BE2C (cell line): ENCODE measurements at regions not wholly inside any gene's neighbourhood (a gene's known extent, or its start where the extent isn't known, plus 50 kb on each side); places are given as distances from the start of the nearest gene placed in this dataset.
"Not testable (repeated sequence)": the region's sequence is repeated elsewhere in the genome, so short reads cannot be mapped to it uniquely, and the experiment has no call there.

Source experiments
- DNase-seq: peaks from one replicate; pipeline ENCODE4 v3.0.0-alpha.2; 2020
- H3K27me3 ChIP-seq: fragments of 250-450 bp; sonication (Bioruptor Pico); 2 replicates; pipeline ENCODE4 v1.5.1; 2020; ENCODE audit warnings: mild to moderate bottlenecking
- H3K36me3 ChIP-seq: fragments of 250-450 bp; sonication (Bioruptor Pico); 2 replicates; pipeline ENCODE4 v1.5.1; 2020; ENCODE audit warnings: mild to moderate bottlenecking
- H3K4me1 ChIP-seq: fragments of 250-450 bp; sonication (Bioruptor Pico); 2 replicates; pipeline ENCODE4 v1.5.1; 2020
- H3K4me3 ChIP-seq: 2 replicates; pipeline ENCODE4 v1.5.1; 2011; ENCODE audit warnings: low read depth, low read length
- H3K9me3 ChIP-seq: fragments of 250-450 bp; sonication (Bioruptor Pico); 2 replicates; pipeline ENCODE4 v1.5.1; 2020
- CTCF ChIP-seq: IDR thresholded peaks from 2 replicates; pipeline ENCODE4 v1.5.1; 2012; ENCODE audit warnings: mild to moderate bottlenecking, low read depth, low read length

GRCh38 chr20:57819691-57820380 is 110.0 kb upstream of the PMEPA1 start:
- Histone ChIP-seq H3K9me3 (no peaks in the 10 kb centered on the region), H3K4me3 (no peak overlapping the region), H3K36me3 (no peaks in the 10 kb centered on the region), H3K4me1 (peaks cover 6% of the 10 kb centered on the region), H3K27me3 (no peaks in the 10 kb centered on the region)
- no peak for TF ChIP-seq CTCF
- DNase-seq = no peak

- H3K4me3 ChIP-seq = no peak overlapping the region; the same call in 1 of the 2 replicates
- H3K27me3 ChIP-seq = no peaks in the 10 kb centered on the region
- no peaks in the 10 kb centered on the region for H3K36me3 ChIP-seq
- no peak for DNase-seq
- H3K9me3 ChIP-seq = no peaks in the 10 kb centered on the region
- H3K4me1 ChIP-seq = peaks cover 6% of the 10 kb centered on the region
- TF ChIP-seq CTCF = no peak
These were observed 109.5 kb upstream of the PMEPA1 start for GRCh38 chr20:57819291-57819690.

DNA sequence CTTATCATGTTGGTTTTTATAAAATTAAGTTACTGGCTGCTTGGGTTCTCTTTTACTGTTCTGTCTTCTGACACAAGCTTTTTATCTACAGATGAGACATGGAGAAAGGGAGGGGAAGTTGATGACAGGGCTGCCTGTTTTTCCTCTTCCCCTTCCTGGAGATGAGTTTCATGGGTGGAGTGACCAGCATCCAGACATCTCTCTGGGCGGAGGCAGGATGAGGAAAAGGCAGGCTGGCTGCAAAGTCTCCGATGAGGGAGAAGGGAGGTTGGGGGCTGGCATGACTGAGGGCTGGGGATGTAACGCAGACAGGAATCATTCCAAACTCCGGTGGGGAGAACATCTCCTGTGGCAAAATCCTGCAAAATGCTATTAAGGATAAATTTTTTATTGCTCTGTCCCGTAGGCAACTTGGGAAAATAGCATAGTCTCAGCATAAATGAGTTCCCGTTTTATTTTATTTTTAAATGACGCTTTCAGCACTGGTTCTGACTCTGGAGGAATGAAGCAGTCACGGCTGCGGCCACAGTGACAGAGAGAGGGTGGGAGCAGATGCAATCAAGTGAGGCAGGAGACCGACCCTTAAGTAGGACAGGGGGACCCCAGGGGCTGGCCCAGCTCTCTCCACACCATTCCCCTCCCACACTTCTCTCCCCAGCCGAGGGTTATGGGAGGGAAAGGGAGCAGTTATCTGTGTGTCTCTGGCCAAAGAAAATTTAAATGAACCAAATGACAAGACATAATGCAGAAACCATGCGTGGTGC is 108.8 kb upstream of the PMEPA1 start:
- peak overlapping the region; percentile 54 for H3K4me3 ChIP-seq
- H3K27me3 ChIP-seq = no peaks in the 10 kb centered on the region
- no peak for TF ChIP-seq CTCF
- DNase-seq = peak; percentile 70
- no peaks in the 10 kb centered on the region for H3K9me3 ChIP-seq
- peaks cover 6% of the 10 kb centered on the region for H3K4me1 ChIP-seq
- H3K36me3 ChIP-seq = no peaks in the 10 kb centered on the region

DNA sequence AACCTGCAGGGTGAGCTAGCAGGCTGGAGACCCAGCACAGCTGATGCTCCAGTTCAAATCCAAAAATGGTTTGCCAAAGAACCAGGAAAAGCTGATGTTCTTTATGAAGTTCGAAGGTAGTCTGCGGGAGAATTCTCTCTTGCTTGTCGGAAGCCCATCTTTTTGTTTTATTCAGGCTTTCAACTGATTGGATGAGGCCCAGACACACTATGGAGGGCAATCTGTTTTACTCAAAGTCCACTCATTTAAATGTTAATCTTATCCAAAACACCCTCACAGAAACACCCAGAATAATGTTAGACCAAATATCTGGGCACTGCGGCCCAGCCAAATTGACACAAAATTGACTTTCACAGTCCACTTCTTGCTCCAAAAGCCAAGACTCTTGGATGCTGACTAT is 105.6 kb upstream of the PMEPA1 start:
- Histone ChIP-seq H3K36me3 (no peaks in the 10 kb centered on the region), H3K4me3 (no peak overlapping the region), H3K9me3 (no peaks in the 10 kb centered on the region), H3K4me1 (peaks cover 6% of the 10 kb centered on the region), H3K27me3 (no peaks in the 10 kb centered on the region)
- no peak for TF ChIP-seq CTCF
- DNase-seq = no peak

GRCh38 chr20:57814529-57814928 is 104.7 kb upstream of the PMEPA1 start:
- Histone ChIP-seq H3K27me3 (no peaks in the 10 kb centered on the region), H3K4me1 (peaks cover 3% of the 10 kb centered on the region), H3K9me3 (no peaks in the 10 kb centered on the region), H3K4me3 (no peak overlapping the region), H3K36me3 (no peaks in the 10 kb centered on the region)
- no peak for DNase-seq
- TF ChIP-seq CTCF = no peak

DNA sequence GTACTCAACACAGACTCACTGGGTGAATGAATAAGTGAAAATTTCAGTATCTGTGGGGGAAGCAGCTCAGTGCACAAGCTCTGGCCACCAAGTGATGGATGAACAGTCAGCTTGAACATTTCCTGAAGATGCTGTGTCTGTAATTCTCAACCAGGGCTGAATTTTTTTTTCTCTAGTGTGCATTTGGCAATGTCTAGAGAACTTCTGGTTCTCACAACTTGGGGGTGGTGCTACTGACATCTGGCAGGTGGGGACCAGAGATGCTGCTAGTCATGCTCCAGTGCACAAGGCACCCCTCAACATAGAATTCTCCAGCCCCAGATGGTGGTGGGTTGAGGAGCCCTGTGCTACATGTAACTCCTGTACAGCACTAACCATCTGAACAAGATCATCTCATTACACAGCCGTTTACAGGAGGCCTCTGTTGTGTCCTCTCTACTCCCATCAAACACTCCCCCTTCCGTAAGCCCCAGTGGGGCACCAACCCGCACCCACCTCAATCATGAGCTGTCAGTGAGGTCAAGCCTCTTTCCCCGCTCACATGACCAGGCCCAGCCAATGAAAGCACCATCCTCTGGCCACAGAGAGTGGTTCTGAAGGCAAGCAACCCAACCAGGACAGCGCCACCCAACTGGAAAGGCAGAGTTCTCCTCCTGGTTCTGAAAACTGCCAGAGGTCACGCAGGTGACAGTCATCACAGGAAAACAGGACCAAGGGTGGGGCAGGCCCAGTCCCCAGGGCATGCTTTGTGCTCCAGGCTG is 103.9 kb upstream of the PMEPA1 start:
- no peak overlapping the region for H3K4me3 ChIP-seq
- no peaks in the 10 kb centered on the region for H3K36me3 ChIP-seq
- no peak for TF ChIP-seq CTCF
- no peaks in the 10 kb centered on the region for H3K27me3 ChIP-seq
- no peak for DNase-seq
- H3K4me1 ChIP-seq = 0 out of 2 replicates have a peak, but pooled peaks cover 3% of the 10 kb centered on the region
- H3K9me3 ChIP-seq = no peaks in the 10 kb centered on the region

DNA sequence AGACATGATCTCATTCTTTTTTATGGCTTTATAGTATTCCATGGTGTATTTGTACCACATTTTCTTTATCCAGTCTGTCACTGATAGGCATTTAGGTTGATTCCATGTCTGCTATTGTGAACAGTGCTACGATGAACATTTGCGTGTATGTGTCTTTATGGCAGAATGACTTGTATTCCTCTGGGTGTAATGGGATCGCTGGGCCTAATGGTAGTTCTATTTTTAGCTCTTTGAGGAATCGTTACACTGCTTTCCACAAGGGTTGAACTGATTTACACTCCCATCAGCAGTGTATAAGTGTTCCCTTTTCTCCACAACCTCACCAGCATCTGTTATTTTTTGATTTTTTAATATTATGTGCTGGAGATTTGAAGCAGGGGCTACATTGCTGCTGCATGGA is 102.8 kb upstream of the PMEPA1 start:
- not testable (repeated sequence) for H3K4me3 ChIP-seq, DNase-seq, H3K27me3 ChIP-seq, H3K4me1 ChIP-seq, H3K9me3 ChIP-seq, H3K36me3 ChIP-seq
